ENCODE measurements at regions not wholly inside any gene's neighbourhood (a gene's known extent, or its start where the extent isn't known, plus 50 kb on each side); places are given as distances from the start of the nearest gene placed in this dataset.

DNA sequence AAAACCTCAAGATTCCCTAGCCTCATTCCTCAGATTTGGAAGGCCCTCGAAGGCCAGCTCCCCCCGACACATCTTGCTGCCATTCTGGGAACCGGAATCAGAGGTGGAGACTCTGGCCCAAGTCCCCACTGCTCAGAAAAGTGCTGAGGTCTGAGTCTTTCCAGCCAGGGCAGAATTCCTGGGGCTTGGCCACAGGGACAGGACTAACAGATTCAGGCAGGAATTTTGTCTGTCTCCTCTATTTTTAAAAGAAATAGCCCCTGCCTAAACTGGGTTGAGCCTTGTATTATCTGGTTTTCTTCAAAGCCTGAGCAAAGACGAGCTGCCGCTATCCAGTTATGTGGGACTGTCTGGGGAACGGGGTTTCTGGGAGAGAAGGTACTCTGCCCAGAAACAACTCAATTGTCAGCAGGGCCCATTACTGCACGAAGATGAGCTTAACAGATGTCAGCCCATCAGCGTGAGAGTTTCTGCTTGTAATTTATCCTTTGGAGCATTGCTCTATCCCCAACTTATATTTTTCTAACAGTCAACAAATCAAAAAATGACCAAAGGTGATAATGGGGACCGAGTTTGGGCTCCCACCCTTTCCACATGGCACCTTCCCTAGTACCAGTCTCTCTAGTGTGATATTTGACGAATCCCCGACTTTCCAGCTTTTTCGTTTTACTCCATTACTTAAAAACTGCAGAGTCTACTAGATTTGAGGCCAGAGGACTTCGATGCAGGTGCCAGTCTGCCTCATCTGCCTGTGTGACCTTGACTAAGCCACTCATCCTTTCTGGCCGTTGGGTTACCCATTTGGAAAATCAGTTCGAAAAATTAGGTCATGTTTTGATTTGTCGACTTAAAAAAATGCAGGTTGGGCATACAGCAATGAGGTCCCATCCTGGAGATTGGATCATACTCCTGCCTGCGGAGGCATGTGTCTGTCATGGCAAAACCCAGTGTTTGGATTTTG lies 110.9 kb downstream of the WDR11 start:
- TF ChIP-seq, protein P1, sequence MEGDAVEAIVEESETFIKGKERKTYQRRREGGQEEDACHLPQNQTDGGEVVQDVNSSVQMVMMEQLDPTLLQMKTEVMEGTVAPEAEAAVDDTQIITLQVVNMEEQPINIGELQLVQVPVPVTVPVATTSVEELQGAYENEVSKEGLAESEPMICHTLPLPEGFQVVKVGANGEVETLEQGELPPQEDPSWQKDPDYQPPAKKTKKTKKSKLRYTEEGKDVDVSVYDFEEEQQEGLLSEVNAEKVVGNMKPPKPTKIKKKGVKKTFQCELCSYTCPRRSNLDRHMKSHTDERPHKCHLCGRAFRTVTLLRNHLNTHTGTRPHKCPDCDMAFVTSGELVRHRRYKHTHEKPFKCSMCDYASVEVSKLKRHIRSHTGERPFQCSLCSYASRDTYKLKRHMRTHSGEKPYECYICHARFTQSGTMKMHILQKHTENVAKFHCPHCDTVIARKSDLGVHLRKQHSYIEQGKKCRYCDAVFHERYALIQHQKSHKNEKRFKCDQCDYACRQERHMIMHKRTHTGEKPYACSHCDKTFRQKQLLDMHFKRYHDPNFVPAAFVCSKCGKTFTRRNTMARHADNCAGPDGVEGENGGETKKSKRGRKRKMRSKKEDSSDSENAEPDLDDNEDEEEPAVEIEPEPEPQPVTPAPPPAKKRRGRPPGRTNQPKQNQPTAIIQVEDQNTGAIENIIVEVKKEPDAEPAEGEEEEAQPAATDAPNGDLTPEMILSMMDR (IDR thresholded peaks at IDR 0.05) = no peak
- no peak for TF ChIP-seq POLR2AphosphoS5 (IDR thresholded peaks at IDR 0.05)
- TF ChIP-seq POLR2A (IDR thresholded peaks at IDR 0.05) = no peak
- no peak for TF ChIP-seq EP300 (IDR thresholded peaks at IDR 0.05)

All from stomach (tissue), 4 donors.